ENCODE measurements at regions not wholly inside any gene's neighbourhood (a gene's known extent, or its start where the extent isn't known, plus 50 kb on each side); places are given as distances from the start of the nearest gene placed in this dataset.
A peak's percentile ranks its signal among the peaks of the same experiment; 100 is the strongest.
"Not testable (repeated sequence)": the region's sequence is repeated elsewhere in the genome, so short reads cannot be mapped to it uniquely, and the experiment has no call there.

GRCh38 chr5:159800131-159800840, 116.0 kb upstream of the ADRA1B start:
- DNase-seq = no peak

GRCh38 chr5:159801303-159801702, 115.0 kb upstream of the ADRA1B start:
- no peak for DNase-seq

- no peak for DNase-seq
Observed at GRCh38 chr5:159802661-159803060, 113.6 kb upstream of the ADRA1B start.

- no peak for DNase-seq
Observed at GRCh38 chr5:159804121-159804520, 112.2 kb upstream of the ADRA1B start.

GRCh38 chr5:159805021-159805420, 111.3 kb upstream of the ADRA1B start:
- DNase-seq = no peak

- DNase-seq = not testable (repeated sequence)
Observed at GRCh38 chr5:159807135-159807534, 109.1 kb upstream of the ADRA1B start.

GRCh38 chr5:159807586-159807985, 108.7 kb upstream of the ADRA1B start:
- DNase-seq = peak; percentile 24

GRCh38 chr5:159811712-159812111, 104.6 kb upstream of the ADRA1B start:
- no peak for DNase-seq

GRCh38 chr5:159812759-159813158, 103.5 kb upstream of the ADRA1B start:
- not testable (repeated sequence) for DNase-seq

GRCh38 chr5:159814222-159814621, 102.1 kb upstream of the ADRA1B start:
- no peak for DNase-seq

- peak; percentile 63 for DNase-seq
Observed at GRCh38 chr5:159814805-159815585, 101.3 kb upstream of the ADRA1B start.

- DNase-seq = no peak
Observed at GRCh38 chr5:159817262-159818029, 98.8 kb upstream of the ADRA1B start.

- peak; percentile 89 for DNase-seq
Observed at GRCh38 chr5:159819591-159820411, 96.5 kb upstream of the ADRA1B start.

GRCh38 chr5:159820692-159821091, 95.6 kb upstream of the ADRA1B start:
- DNase-seq = no peak

- no peak for DNase-seq
Observed at GRCh38 chr5:159821461-159821940, 94.8 kb upstream of the ADRA1B start.

GRCh38 chr5:159824188-159825161, 91.8 kb upstream of the ADRA1B start:
- peak; percentile 40 for DNase-seq

GRCh38 chr5:159825551-159826051, 90.7 kb upstream of the ADRA1B start:
- peak; percentile 24 for DNase-seq

GRCh38 chr5:159826351-159827214, 89.7 kb upstream of the ADRA1B start:
- DNase-seq = peak; percentile 78

- DNase-seq = no peak
Observed at GRCh38 chr5:159827861-159828260, 88.4 kb upstream of the ADRA1B start.

GRCh38 chr5:159832073-159832472, 84.2 kb upstream of the ADRA1B start:
- no peak for DNase-seq

Data from HCEC 1CT (cell line).